Esophagus squamous epithelium (tissue), 4 donors: ENCODE measurements at regions not wholly inside any gene's neighbourhood (a gene's known extent, or its start where the extent isn't known, plus 50 kb on each side); places are given as distances from the start of the nearest gene placed in this dataset.

Experiments used
- CTCF ChIP-seq, 6 experiments: fragments of 450-650 bp in 4 of 6; fragments of 200-600 bp in 2 of 6; sonication (generic) in 2 of 6; IDR thresholded peaks; one replicate each; pipeline ENCODE4 v1.5.1; 2016 to 2019; ENCODE audit warnings: antibody characterized with exemption in 6 of 6, mild to moderate bottlenecking in 4 of 6, moderate library complexity in 4 of 6
- POLR2A ChIP-seq, 4 donors: fragments of 450-650 bp; IDR thresholded peaks; one replicate each; pipeline ENCODE4 v1.6.1; 2017; ENCODE audit warnings: antibody characterized with exemption in 4 of 4, mild to moderate bottlenecking in 4 of 4, moderate library complexity in 3 of 4

- TF ChIP-seq CTCF (IDR thresholded peaks at IDR 0.05) (no peak), POLR2A (IDR thresholded peaks at IDR 0.05) (no peak)
Measured at GRCh38 chr15:70179309-70179892, 81.7 kb upstream of the TLE3 start.
